HG03060 (cell line): ENCODE measurements at regions not wholly inside any gene's neighbourhood (a gene's known extent, or its start where the extent isn't known, plus 50 kb on each side); places are given as distances from the start of the nearest gene placed in this dataset.

ENCODE experiments used
- ATAC-seq: cut with Tn5 transposase; IDR thresholded peaks from one replicate; pipeline ENCODE4 v1.9.1; 2021; ENCODE audit warnings: low read depth, moderate number of reproducible peaks; ENCODE audit not compliant: unreplicated experiment

GRCh38 chr15:47552978-47553608 is 164.2 kb upstream of the SEMA6D start:
- no peak for ATAC-seq

GRCh38 chr15:47553947-47554346 is 163.4 kb upstream of the SEMA6D start:
- ATAC-seq: no peak

DNA sequence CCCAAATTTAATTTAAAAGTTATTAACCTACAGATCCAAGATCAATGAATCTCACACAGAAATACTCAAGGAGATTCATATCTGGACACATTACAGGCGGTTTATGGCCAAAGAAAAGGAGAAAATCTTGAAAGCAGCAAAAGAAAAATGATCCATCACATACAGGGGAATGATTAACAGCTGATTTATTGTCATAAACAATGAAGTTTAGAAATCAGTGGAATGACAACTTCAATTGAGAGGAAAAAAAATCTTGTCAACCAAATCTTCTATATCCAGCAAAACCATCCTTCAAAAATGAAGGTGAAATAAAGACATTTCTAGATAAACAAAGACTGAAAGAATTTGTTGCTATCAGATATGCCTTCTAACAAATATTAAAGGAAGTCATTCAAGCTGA is 156.2 kb upstream of the SEMA6D start:
- no peak for ATAC-seq

DNA sequence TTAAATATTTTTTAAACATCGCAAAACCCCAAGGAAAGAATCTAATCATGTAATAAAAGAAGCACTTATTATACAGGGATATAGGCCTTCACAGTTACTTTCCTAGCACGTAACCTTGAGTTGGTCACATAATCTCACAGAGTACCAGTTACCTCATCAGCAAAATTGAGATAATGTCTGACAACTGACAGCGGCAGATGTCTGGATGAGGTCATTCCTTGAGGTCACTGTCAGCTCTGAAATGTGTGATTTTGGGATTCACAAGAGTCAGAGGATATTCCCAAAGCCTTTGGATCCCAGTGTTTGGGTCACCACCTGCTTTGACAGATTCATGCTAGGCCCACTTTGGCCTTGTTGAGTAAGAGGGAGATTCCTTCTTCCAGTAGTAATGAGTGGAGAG is 151.4 kb upstream of the SEMA6D start:
- no peak for ATAC-seq

DNA sequence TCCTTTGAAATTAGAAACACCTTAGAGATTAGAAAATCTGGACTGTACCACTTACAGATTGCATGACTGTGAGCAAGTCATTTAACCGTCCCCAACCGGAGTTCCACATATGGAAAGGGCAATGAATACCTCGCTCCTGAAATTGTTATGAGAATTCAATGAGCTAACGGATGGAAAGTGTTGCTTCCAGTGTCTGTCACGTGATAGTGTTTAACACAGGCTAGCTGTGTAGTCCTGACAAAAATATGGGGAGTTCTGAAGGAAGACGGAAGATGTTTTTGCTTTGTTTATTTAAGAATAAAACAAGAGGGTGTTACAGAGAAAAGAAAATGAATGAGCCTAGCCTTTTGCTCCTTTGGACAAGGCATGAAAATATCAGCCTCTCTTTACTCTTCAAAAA is 150.7 kb upstream of the SEMA6D start:
- ATAC-seq: no peak

GRCh38 chr15:47568030-47568429 is 149.3 kb upstream of the SEMA6D start:
- no peak for ATAC-seq

GRCh38 chr15:47570044-47570443 is 147.3 kb upstream of the SEMA6D start:
- ATAC-seq: no peak

DNA sequence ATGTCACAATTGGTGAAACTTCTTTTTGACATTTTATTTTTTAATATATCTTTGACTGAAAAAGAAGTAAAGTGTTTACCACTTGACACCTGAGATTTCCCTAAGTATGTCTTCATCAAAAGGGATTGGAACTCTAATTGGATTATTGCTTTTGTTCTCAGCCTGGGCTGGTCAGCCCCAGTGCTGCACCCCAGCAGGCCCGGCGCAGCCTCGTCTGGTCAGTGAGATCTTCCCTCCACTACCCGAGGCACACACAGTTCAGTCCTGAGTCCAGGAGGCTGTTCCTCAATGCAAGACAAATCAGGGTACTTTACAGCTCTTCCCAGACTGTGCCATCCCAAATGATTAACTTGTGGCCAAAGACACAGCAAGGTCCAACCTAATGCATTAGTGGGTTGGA is 146.9 kb upstream of the SEMA6D start:
- ATAC-seq: no peak

DNA sequence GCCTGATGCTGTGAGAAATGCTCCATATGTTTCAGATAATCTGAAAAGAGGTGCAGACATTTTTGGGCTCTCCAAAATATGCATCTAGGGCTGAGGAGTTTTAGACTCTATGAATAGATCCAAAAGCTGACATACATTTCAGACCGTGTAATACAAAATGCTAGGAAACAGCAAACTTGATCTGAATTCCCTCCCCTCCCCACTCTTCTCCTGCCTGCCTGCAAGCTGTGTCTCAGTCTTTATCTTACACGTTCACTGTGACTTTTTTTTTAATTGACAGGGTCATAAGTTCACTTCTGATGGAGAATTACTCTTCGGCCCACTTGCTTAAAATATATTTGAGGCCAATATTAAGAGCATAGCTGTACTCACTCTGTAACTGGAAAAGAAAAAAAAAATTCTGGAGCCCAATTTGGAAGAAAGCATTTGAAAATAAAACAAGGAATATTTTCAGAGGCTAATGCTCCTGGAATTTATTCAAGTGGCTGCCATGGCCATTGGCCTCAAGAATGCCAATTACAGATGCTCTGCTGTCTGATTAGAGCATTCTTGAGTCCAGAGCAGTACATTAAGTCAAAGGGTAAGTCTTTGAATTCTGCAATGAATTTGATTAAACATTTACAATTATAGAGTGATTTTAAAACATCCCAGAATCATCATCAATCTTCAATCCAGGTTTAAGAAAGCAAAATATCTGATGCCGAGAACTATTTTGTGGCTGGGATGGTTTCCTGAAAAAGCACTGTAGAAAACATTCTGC is 146.2 kb upstream of the SEMA6D start:
- ATAC-seq: no peak

- no peak for ATAC-seq
Measured at GRCh38 chr15:47573673-47574072, 143.6 kb upstream of the SEMA6D start.

GRCh38 chr15:47577000-47577399 is 140.3 kb upstream of the SEMA6D start:
- ATAC-seq: no peak

- ATAC-seq: no peak
Measured at GRCh38 chr15:47577461-47577860, 139.8 kb upstream of the SEMA6D start.

DNA sequence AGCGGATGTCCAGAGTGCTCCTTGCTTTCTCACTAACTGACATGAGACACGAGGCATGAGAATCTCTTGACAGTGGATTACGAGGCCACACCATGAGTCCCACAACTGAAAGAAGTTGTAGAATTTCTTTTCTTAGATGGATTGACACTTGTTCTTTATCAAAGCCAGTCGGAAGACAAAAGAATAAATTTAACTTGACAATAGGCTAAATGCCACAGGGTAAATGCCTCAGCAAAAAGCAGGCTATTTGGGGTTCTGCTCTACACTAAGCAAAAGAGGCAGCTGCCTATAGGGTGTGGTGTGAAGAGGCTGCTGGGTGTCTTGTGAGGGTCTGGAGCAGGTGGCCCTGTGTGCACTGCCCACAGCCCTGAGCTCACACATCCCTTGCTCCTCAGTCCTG is 135.1 kb upstream of the SEMA6D start:
- no peak for ATAC-seq

DNA sequence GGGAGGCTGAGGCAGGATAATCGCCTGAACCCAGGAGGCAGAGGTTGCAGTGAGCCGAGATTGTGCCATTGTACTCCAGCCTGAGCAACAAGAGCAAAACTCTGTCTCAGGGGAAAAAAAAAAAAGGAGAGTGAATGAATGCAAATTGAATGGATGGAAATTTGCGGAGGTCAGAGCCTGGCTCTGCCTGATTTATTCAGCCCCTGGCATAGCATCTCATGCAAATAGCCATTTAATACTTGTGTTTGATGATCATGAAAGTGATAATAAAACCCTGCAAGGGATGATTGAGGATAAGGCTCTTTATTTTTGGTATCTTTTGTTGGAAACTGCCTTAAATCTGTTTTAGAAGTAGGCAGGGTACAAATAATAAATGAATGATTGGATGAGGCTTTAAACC is 133.0 kb upstream of the SEMA6D start:
- ATAC-seq: no peak

DNA sequence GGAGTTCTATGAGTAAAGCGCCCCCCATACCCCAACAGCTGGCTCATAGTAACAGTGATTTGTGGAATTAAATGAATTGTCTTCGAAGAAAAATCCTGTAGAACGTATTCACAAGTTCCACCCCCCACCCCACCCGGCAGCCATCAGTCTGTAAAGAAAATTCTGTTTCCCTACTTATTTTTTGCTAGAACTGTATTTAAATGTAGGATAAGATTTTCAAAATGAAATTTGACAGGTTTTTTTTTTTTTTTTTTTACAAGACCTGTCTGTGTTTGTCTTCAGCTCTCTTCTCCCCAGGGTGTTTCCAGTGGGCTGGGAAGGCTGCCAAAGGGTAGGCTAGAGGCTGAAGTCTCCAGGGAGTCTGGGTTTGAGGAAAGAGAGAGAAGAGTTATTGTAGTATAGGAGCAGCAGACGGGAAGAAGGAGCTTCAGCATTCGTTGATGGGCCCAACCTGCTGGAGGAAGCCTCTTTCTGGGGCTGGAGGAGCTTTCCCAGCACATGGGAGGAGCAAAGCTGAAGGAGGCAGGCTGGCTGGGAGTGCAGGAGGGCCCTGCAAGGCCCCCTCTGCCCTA is 130.6 kb upstream of the SEMA6D start:
- no peak for ATAC-seq

GRCh38 chr15:47587940-47588802 is 129.1 kb upstream of the SEMA6D start:
- ATAC-seq: no peak

DNA sequence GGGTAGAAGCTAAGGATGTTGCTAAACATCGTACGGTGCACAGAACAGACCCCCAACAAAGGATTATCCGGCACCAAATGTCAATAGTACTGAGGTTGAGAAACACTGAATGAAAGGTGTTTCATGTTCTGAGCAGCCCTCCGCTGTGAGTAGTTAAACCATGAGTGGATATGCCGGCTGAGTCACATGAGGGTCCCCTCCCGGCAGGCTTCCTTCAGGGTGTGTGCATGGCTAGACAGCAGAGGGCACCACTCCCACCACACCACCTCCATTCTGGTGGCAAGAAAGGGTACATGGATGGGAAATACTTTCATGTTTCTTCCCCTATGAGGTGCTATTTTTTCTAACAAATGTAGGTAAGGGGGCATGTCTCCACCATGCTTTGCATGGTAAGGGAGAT is 128.3 kb upstream of the SEMA6D start:
- ATAC-seq: no peak

- ATAC-seq: no peak
Measured at GRCh38 chr15:47598996-47599395, 118.3 kb upstream of the SEMA6D start.

GRCh38 chr15:47599806-47600205 is 117.5 kb upstream of the SEMA6D start:
- no peak for ATAC-seq

DNA sequence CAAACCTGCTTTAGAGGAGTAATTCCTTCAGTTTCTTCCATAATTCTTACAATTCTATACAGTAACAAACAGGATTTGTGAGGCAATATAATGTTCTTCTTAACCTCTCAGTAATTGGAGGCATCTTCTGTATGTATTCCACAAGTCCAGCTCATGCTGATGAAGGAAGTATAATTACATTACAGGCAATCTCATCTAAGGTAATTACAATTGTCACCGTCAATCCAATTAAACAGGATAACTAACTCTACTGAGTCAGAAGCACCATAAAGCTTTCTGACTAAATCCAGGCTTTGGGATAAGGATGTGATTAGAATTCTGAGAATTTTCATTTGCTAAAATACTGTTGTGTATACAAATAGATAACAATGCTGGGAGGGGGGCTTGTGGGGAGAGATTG is 115.2 kb upstream of the SEMA6D start:
- no peak for ATAC-seq

GRCh38 chr15:47603026-47603425 is 114.3 kb upstream of the SEMA6D start:
- ATAC-seq: no peak
